ENCODE measurements at regions not wholly inside any gene's neighbourhood (a gene's known extent, or its start where the extent isn't known, plus 50 kb on each side); places are given as distances from the start of the nearest gene placed in this dataset.
A peak's percentile ranks its signal among the peaks of the same experiment; 100 is the strongest.

DNA sequence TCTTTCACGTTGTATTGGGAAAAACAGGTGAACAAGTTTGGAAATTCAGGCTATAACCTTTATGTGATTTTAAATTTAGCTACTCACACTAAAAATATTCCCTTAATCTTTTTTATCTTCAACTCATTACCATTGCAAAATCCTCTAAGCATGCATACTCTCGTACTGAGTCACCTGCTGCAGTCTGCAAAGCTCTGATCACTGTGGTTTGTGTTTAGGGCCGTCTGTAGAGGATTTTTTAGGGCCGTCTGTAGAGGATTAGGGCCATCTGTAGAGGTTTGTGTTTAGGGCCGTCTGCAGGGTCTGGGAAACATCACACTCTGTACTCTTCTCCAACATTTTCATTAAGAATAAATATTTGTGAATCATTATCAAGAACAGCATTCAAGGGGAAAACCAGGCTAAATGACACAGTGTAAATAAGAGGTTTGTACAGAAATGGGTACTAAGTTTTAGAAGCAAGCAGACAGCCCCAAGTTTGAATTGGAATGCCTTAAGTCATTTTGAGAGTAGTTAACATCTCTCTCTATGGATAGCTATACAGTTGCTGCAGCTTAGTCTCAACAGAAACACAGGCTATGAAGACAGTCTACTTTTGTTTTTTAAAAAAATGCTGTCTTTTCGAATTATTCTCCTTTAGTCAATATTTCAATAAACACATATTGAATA lies 155.0 kb upstream of the TSLP start:
- peaks cover 35% of the 10 kb centered on the region for H3K4me1 ChIP-seq (replicated peaks)
- no peaks in the 10 kb centered on the region for H3K27me3 ChIP-seq (replicated peaks)
- peak; percentile 76 to 88 for DNase-seq (ENCODE audit: low read depth in 1 of 2, low spot score in 2 of 2)
- peak overlapping the region; percentile 40 for H3K27ac ChIP-seq
- no peaks in the 10 kb centered on the region for H3K36me3 ChIP-seq
- no peak overlapping the region for H3K4me3 ChIP-seq
- H3K9me3 ChIP-seq (replicated peaks) = no peaks in the 10 kb centered on the region

DNA sequence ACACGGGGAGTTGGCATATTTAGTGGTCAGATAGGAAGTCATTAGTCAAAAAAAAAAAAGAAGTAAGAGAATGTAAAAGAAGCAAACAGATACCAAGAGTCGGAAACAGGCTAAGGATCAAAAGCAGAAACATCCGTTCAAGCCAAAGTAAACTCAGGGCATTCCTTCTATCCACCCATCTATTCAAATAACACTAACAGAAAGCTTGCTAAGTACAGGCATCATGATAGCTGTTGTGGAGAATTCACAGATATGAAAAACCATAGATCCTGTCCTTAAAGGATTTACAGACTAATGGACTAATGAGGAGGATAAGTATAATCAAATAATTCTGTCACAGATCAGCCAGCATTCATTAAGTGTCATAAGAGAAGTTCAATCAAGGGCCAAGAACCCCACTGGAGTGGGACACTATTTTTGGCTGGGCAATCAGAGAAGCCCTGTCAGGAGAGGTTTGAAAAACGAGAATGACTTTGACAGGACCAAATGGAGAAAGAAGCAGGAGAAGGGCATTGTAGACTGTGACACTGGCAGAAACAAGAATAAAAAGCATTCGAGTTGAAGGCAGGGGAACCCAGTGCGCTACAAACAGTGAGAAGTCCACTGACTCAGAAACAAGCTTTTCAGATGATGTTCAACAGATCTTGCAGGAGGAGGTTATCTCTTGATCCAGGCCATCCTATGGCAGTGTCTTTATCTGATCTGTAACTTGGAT lies 154.2 kb upstream of the TSLP start:
- DNase-seq (ENCODE audit: low read depth in 1 of 2, low spot score in 2 of 2) = peak in 1 of 2 experiments; percentile 69
- Histone ChIP-seq H3K4me1 (replicated peaks) (peaks cover 35% of the 10 kb centered on the region), H3K27ac (peak overlapping the region; percentile 40; the same call in 1 of the 2 replicates), H3K36me3 (no peaks in the 10 kb centered on the region), H3K9me3 (replicated peaks) (no peaks in the 10 kb centered on the region), H3K4me3 (no peak overlapping the region), H3K27me3 (replicated peaks) (no peaks in the 10 kb centered on the region)

DNA sequence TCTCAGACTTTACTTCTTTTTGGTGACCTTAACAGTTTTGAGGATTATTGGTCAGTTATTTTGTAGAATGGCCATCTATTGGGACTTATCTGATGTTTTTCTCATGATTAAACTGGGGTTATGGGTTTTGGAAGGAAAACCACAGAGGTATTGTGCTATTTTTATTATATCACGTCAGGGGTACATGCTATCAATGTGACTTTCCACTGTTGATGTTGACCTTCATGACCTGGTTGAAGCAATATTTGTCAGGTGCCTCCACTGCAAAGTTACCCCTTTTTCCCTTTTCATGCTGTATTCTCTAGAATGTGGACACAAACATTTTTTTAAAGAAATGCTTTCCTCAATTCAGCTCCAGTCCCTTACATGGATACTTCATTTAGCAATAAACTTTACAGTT lies 152.8 kb upstream of the TSLP start:
- Histone ChIP-seq H3K36me3 (no peaks in the 10 kb centered on the region), H3K4me3 (no peak overlapping the region), H3K27me3 (replicated peaks) (no peaks in the 10 kb centered on the region), H3K9me3 (replicated peaks) (no peaks in the 10 kb centered on the region), H3K4me1 (replicated peaks) (peaks cover 35% of the 10 kb centered on the region), H3K27ac (no peak overlapping the region)
- no peak for DNase-seq (ENCODE audit: low read depth in 1 of 2, low spot score in 2 of 2)

DNA sequence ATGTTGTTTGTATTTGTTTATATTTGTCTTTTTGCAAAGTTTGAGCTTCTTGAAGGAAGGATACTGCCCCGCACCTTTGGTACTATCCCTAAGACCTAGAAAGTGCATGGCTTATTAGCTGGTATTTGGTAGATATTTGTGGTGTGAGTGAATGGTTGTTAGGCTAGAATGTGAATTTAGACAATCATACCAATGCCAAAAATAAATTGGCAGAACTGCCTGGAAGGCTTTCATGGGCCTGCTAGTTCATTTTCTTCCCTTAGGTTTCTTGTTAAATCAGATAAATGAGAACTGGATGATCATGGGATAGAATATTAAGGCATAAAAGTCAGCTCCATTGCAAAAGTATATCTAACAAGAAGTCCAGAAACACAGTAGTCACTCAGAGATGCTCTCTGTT lies 147.5 kb upstream of the TSLP start:
- DNase-seq (ENCODE audit: low read depth in 1 of 2, low spot score in 2 of 2) = no peak
- Histone ChIP-seq H3K4me1 (replicated peaks) (peaks cover 8% of the 10 kb centered on the region), H3K27ac (no peak overlapping the region), H3K27me3 (replicated peaks) (no peaks in the 10 kb centered on the region), H3K4me3 (no peak overlapping the region), H3K36me3 (no peaks in the 10 kb centered on the region), H3K9me3 (replicated peaks) (no peaks in the 10 kb centered on the region)

DNA sequence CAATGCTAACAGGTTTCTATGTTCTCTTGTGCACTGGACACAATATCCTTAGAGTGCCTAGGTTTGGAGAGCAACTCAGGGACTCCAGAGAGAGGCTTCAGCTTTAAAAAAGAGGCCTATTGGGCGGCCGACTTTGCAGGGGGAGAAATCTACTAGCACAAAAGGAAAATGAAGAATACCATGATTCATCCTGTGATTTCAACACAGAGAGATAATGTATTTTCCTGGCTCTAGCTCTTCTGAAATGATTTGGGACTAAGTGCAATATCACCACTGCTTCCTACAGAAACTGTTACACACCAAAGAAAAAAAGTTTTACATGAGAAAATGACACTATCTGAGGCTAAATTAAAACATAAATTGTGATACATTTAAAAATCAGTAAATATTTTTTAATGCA lies 146.1 kb upstream of the TSLP start:
- H3K4me1 ChIP-seq (replicated peaks) = no peaks in the 10 kb centered on the region
- DNase-seq (ENCODE audit: low read depth in 1 of 2, low spot score in 2 of 2) = no peak
- no peaks in the 10 kb centered on the region for H3K9me3 ChIP-seq (replicated peaks)
- H3K36me3 ChIP-seq = no peaks in the 10 kb centered on the region
- no peaks in the 10 kb centered on the region for H3K27me3 ChIP-seq (replicated peaks)
- no peak overlapping the region for H3K4me3 ChIP-seq
- H3K27ac ChIP-seq = no peak overlapping the region

DNA sequence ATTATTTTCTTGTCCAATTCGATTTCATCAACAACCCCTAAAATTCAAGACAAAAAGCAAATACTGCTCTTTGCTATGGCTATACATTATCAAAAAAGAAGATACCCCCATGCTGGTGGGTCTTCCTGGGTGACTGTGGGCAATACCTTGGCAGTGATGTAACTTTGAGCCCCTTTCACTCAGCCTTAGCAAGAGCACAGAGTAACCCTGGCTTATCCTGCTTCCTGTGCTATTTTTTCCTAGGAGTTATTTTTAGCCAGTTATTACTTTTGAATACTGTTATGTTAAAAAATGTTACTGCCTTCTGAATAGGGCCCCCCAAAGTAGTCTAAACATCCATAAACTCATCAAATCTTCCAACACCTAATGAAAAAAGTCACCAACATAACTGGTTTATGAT lies 145.6 kb upstream of the TSLP start:
- H3K27me3 ChIP-seq (replicated peaks) = no peaks in the 10 kb centered on the region
- no peaks in the 10 kb centered on the region for H3K4me1 ChIP-seq (replicated peaks)
- no peak overlapping the region for H3K27ac ChIP-seq
- DNase-seq (ENCODE audit: low read depth in 1 of 2, low spot score in 2 of 2) = no peak
- no peaks in the 10 kb centered on the region for H3K9me3 ChIP-seq (replicated peaks)
- no peaks in the 10 kb centered on the region for H3K36me3 ChIP-seq
- H3K4me3 ChIP-seq = no peak overlapping the region

DNA sequence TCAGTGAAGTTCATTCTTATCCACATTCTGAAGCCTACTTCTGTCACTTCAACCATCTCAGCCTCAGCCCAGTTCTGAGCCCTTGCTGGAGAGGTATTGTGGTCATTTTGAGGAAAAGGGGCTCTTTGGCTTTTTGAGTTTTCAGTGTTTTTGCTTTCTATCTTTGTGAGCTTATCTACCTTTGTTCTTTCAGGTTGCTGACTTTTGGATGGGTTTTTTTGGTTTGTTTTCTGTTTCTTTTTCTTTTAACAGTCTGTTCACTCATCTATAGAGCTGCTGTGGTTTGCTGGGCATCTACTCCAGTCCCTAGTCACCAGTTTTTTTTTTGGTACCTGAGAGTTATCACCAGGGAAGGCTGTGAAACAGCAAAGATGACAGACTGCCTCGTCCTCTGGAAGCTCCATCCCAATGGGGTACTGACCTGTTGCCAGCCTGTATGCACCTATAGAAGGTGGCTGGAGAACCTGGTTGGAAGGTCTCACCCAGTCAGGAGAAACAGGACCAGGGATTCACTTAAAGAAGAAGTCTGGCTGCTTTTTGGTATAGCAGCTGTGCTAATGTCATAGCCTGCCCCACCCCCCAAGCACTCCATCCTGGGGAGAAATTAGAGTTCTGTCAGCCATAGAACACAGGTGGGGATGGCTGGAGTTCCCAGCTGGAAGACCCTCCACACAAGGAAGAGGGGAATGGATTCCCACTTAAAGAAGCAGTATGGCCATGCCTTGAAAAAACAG lies 138.6 kb upstream of the TSLP start:
- Histone ChIP-seq H3K4me3 (no peak overlapping the region), H3K27me3 (replicated peaks) (no peaks in the 10 kb centered on the region), H3K36me3 (no peaks in the 10 kb centered on the region), H3K9me3 (replicated peaks) (no peaks in the 10 kb centered on the region), H3K27ac (no peak overlapping the region), H3K4me1 (replicated peaks) (no peaks in the 10 kb centered on the region)
- no peak for DNase-seq (ENCODE audit: low read depth in 1 of 2, low spot score in 2 of 2)

DNA sequence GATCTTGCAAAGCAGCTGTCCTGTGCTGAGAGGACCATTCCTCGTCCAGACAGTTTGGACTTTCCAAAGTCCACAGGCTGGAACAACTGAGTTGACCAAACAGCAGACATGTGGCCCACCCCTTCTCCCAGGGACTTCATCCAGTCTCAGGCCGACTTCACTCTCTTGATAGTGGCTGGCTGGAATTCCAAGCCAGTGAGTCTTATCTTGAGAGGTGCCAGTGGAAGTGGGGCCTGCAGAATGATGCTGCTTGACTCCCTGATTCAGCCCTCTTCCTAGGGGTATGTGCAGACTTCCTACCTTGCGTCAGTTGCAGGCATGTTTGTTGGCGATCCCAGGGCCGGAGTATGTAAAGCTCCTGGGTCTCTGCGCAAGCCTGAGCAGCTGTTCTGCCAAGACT lies 131.4 kb upstream of the TSLP start:
- Histone ChIP-seq H3K27ac (no peak overlapping the region), H3K9me3 (replicated peaks) (no peaks in the 10 kb centered on the region), H3K27me3 (replicated peaks) (no peaks in the 10 kb centered on the region), H3K4me3 (no peak overlapping the region), H3K36me3 (no peaks in the 10 kb centered on the region), H3K4me1 (replicated peaks) (no peaks in the 10 kb centered on the region)
- DNase-seq (ENCODE audit: low read depth in 1 of 2, low spot score in 2 of 2) = no peak

DNA sequence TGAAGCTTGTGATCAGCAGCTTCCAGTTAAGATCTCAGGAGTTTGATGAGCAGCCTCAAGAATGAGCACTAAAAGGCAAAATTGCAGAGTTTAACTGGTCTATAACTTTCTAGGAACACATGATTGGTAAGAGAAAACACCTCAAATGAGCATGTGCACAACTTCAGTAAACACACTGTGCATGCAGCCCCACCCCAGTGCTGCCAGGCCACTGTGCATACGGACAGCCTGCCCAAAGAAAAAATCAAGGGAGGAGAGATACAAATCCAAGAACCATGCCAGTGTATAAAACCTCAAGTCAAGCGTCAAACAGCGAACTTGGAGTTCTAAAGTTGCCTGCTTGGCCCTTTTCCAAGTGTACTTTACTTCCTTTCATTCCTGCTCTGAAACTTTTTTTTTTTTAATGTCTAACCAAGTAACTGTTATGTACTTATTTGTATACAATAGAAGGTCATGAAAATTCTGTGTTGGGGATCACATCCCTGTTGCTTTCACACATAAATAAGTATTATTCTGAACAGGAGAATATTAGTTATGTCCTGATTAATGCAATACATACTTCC lies 125.6 kb upstream of the TSLP start:
- no peak overlapping the region for H3K27ac ChIP-seq
- DNase-seq (ENCODE audit: low read depth in 1 of 2, low spot score in 2 of 2) = no peak
- no peaks in the 10 kb centered on the region for H3K36me3 ChIP-seq

DNA sequence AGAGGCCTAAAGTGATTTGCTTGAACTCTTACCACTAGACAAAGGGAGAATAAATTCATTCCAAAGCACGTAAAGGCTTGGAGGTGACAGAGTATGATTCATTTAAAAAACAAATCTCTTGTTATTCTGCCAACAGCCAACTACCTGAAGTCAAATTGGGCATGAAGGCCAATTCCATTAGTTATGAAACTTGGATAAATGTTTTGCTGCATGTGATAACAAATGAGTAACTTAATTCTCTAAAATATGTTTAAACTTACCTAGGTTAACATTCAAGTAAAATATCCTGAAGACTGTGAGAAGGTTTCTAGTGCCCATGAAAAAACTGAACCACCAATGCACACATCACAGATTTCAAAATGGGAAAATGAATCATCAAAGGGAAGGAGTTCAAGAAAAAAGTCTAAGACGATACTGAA lies 120.1 kb upstream of the TSLP start:
- no peaks in the 10 kb centered on the region for H3K4me1 ChIP-seq (replicated peaks)
- H3K27ac ChIP-seq = no peak overlapping the region
- H3K36me3 ChIP-seq = no peaks in the 10 kb centered on the region
- no peak for DNase-seq (ENCODE audit: low read depth in 1 of 2, low spot score in 2 of 2)
- no peaks in the 10 kb centered on the region for H3K27me3 ChIP-seq (replicated peaks)
- H3K9me3 ChIP-seq (replicated peaks) = 0 out of 2 replicates have a peak, but pooled peaks cover 3% of the 10 kb centered on the region
- H3K4me3 ChIP-seq = no peak overlapping the region

More for the DNA sequence above, 125.6 kb upstream of the TSLP start:
- no peaks in the 10 kb centered on the region for H3K27me3 ChIP-seq (replicated peaks)
- H3K9me3 ChIP-seq (replicated peaks) = no peaks in the 10 kb centered on the region
- no peak overlapping the region for H3K4me3 ChIP-seq
- H3K4me1 ChIP-seq (replicated peaks) = no peaks in the 10 kb centered on the region

DNA sequence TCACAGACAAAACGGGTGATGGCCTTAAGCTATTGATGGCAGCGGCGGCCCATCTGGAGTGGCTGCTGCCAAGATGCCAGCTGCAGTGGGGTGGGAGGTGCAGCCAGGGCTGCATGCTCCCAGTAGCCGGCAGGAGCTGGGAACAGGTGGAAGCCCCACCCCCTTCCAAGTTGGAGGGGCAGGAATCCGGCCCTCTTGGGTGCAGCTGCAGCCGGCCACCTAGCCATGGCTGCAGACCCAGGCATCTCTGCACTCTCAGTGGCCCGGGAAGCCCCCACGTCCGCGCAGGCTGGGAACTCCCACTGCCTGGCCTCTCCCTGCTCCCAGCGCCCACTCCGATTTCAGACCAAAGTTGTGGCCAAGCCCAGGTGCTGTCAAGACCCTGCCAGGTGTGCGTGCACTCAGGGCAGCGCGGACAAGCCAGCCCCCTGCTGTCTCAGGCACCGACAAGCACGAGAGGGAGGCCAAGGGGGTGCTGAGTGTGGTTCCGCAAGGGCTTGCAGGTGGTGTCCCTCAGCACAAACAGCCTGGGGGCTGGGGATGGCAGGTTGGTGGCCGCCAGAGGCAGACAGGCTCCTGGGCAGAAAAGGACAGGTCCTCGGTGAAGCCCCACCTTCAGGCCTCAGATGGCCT lies 115.1 kb upstream of the TSLP start:
- no peaks in the 10 kb centered on the region for H3K36me3 ChIP-seq
- H3K27me3 ChIP-seq (replicated peaks) = no peaks in the 10 kb centered on the region
- DNase-seq (ENCODE audit: low read depth in 1 of 2, low spot score in 2 of 2) = no peak
- no peaks in the 10 kb centered on the region for H3K4me1 ChIP-seq (replicated peaks)
- no peak overlapping the region for H3K4me3 ChIP-seq
- H3K27ac ChIP-seq = no peak overlapping the region
- H3K9me3 ChIP-seq (replicated peaks) = 0 out of 2 replicates have a peak, but pooled peaks cover 3% of the 10 kb centered on the region

DNA sequence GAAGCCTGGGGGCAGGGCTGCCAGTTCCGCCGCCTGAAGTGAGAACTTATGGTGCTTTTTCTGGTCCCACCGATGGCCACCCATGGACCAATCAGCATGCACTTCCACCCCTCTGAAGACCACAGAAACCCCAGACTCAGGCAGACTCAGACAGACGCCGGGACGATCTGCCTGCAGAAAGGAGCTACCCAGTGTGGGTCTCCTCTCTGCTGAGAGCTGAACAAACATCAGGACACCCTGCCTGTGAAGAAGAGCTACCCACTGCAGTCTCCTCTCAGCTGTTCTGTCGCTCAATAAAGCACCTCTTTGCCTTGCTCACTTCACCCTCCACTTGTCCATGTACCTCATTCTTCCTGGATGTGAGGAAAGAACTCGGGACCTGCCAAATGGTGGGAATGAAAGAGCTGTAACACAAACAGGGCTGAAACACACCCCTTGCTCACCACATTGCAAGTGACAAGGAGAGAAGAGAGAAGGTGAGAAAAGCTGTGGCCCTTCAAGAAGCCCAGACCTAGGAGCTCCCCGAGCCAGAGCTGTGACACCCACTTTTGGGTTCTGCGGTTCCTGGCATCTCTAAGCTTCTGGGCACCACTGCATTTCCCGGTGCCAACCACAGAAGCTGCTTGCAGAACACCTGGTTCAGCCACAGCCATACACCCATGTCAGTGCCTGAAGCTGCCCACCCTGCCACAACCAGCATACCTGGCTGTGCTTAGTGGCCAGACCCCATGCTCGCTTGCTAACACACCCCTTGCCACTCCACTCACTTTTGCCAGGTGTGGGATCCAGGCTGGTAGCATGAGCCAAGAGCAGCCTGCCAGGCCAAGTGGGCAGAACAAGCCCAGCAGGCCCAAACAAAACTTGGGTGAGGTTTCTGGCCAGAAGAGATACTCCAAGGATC lies 114.3 kb upstream of the TSLP start:
- H3K4me1 ChIP-seq (replicated peaks) = no peaks in the 10 kb centered on the region
- no peaks in the 10 kb centered on the region for H3K36me3 ChIP-seq
- no peak overlapping the region for H3K27ac ChIP-seq
- no peak for DNase-seq (ENCODE audit: low read depth in 1 of 2, low spot score in 2 of 2)
- H3K4me3 ChIP-seq = no peak overlapping the region
- 0 out of 2 replicates have a peak, but pooled peaks cover 3% of the 10 kb centered on the region for H3K9me3 ChIP-seq (replicated peaks)
- H3K27me3 ChIP-seq (replicated peaks) = no peaks in the 10 kb centered on the region

DNA sequence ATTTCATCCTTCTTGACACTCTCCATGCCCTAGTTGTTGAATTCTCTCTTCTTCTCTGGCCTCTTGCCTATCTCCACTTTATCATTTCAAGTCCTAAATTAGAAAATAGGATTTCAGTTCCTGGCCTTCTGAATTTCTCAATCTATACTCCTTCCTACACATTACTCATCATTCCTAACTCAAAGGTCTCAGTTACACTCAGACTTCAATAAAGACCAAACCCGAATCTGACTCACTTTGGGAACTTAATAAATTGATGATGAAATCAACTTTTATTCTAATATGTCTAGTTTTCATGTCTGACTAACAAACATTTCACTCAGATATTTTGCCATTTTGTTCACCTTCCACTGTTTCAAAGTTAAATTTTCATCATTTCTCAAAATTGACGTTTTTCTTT lies 113.6 kb upstream of the TSLP start:
- Histone ChIP-seq H3K27ac (no peak overlapping the region), H3K4me1 (replicated peaks) (no peaks in the 10 kb centered on the region), H3K9me3 (replicated peaks) (0 out of 2 replicates have a peak, but pooled peaks cover 3% of the 10 kb centered on the region), H3K27me3 (replicated peaks) (no peaks in the 10 kb centered on the region), H3K36me3 (no peaks in the 10 kb centered on the region), H3K4me3 (no peak overlapping the region)
- no peak for DNase-seq (ENCODE audit: low read depth in 1 of 2, low spot score in 2 of 2)
